ENCODE measurements at regions not wholly inside any gene's neighbourhood (a gene's known extent, or its start where the extent isn't known, plus 50 kb on each side); places are given as distances from the start of the nearest gene placed in this dataset.

DNA sequence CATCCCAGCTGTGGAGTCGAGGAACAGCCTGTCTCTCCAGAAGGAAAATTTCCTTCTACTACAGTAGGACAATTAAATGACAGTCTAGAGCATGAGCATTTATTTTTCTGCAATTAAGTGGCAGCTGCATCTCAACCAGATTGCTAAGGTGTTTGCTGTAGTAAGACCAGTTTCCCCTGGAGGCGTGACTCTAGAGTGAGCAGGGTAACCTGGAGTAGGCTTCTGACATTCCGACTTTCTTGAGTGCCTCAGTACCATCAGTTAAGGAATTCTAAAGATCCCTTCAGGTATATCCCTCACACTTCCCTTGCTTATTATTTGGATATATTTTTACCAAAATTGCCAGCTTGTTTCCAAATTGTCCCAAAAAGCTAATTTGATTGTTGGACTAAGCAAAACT is 59.2 kb upstream of the IRX2 start:
- TF ChIP-seq ARNT (IDR thresholded peaks at IDR 0.05) (no peak), FOXM1 (IDR thresholded peaks at IDR 0.05; ENCODE audit: borderline replicate concordance) (no peak), ELF4 (IDR thresholded peaks at IDR 0.05) (no peak), FOXK2 (IDR thresholded peaks at IDR 0.05) (no peak), BHLHE40 (IDR thresholded peaks at IDR 0.05; ENCODE audit: borderline replicate concordance) (no peak)

Data from HEK293T (cell line).